IMR-90 (cell line): ENCODE measurements at regions not wholly inside any gene's neighbourhood (a gene's known extent, or its start where the extent isn't known, plus 50 kb on each side); places are given as distances from the start of the nearest gene placed in this dataset.

Source experiments
- ATAC-seq: fragments of 200-7000 bp; cut with Tn5 transposase; 2 replicates; pipeline ENCODE4 v1.9.1; 2020; ENCODE audit warnings: low read depth, mild to moderate bottlenecking, moderate library complexity
- BruUV-seq: library from RNA; stranded (reverse); fragments of 400-500 nt; replicated peaks from 2 replicates; lab custom pipeline; 2021; lab: Mats Ljungman, UMichigan
- CTCF ChIA-PET: fragments of 300-600 bp; formaldehyde crosslinking; extraction: SDS; loops from one replicate; lab custom pipeline; 2021; ENCODE audit warnings: antibody characterized with exemption; lab: Yijun Ruan, JAX
- POLR2A ChIA-PET: fragments of 300-600 bp; sonication (Branson Sonifier 250); formaldehyde crosslinking; loops from one replicate; lab custom pipeline; 2022; ENCODE audit warnings: antibody characterized with exemption; ENCODE audit not compliant: unreplicated experiment; lab: Charles Lee
- DNase-seq: peaks from one replicate; pipeline ENCODE4 v3.0.0; 2013
- H2AFZ ChIP-seq: replicated peaks from 2 replicates; pipeline ENCODE3; 2013; ENCODE audit warnings: low read length, mild to moderate bottlenecking; ENCODE audit not compliant: poor library complexity
- H2AK5ac ChIP-seq: 2 replicates; pipeline ENCODE4 v1.6.1; 2013; ENCODE audit warnings: low read depth, low read length, inconsistent platforms
- H2AK9ac ChIP-seq: replicated peaks from 2 replicates; pipeline ENCODE3; 2013; ENCODE audit warnings: mild to moderate bottlenecking, low read depth, low read length, moderate library complexity; ENCODE audit not compliant: poor library complexity
- H2BK120ac ChIP-seq: 2 replicates; pipeline ENCODE4 v1.6.1; 2013; ENCODE audit warnings: low read depth, low read length, inconsistent platforms
- H2BK15ac ChIP-seq: 3 replicates; pipeline ENCODE4 v1.6.1; 2013; ENCODE audit warnings: low read depth, low read length, inconsistent platforms
- H2BK20ac ChIP-seq: 2 replicates; pipeline ENCODE4 v1.6.1; 2013; ENCODE audit warnings: low read depth, mild to moderate bottlenecking, inconsistent platforms, low read length, moderate library complexity
- H2BK5ac ChIP-seq: 2 replicates; pipeline ENCODE4 v1.6.1; 2013; ENCODE audit warnings: mild to moderate bottlenecking, low read depth, low read length, inconsistent platforms; ENCODE audit not compliant: poor library complexity, severe bottlenecking
- H3K14ac ChIP-seq: replicated peaks from 2 replicates; pipeline ENCODE4 v1.6.1; 2013; ENCODE audit warnings: low read depth, low read length, inconsistent platforms
- H3K18ac ChIP-seq: 2 replicates; pipeline ENCODE4 v1.6.1; 2013; ENCODE audit warnings: low read depth, low read length, control low read depth
- H3K23ac ChIP-seq: 2 replicates; pipeline ENCODE4 v1.6.1; 2013; ENCODE audit warnings: low read depth, low read length, inconsistent platforms
- H3K27ac ChIP-seq: 2 replicates; pipeline ENCODE4 v1.5.1; 2013; ENCODE audit warnings: mild to moderate bottlenecking, control low read depth, low read length; ENCODE audit not compliant: insufficient read depth
- H3K27me3 ChIP-seq: 2 replicates; pipeline ENCODE4 v1.6.1; 2013; ENCODE audit warnings: low read length; ENCODE audit not compliant: control insufficient read depth, insufficient read depth
- H3K36me3 ChIP-seq: 2 replicates; pipeline ENCODE4 v1.6.1; 2013; ENCODE audit warnings: low read length, mixed read lengths; ENCODE audit not compliant: control insufficient read depth, insufficient read depth
- H3K4ac ChIP-seq: 2 replicates; pipeline ENCODE4 v1.6.1; 2013; ENCODE audit warnings: low read depth, low read length, inconsistent platforms
- H3K4me1 ChIP-seq: 2 replicates; pipeline ENCODE4 v1.6.1; 2013; ENCODE audit warnings: low read length, mixed read lengths; ENCODE audit not compliant: control insufficient read depth, insufficient read depth
- H3K4me2 ChIP-seq: 2 replicates; pipeline ENCODE4 v1.6.1; 2013; ENCODE audit warnings: low read depth, mild to moderate bottlenecking, control low read depth, low read length, moderate library complexity
- H3K4me3 ChIP-seq: 2 replicates; pipeline ENCODE4 v1.5.1; 2013; ENCODE audit warnings: low read depth, mild to moderate bottlenecking, control low read depth, low read length, moderate library complexity; ENCODE audit not compliant: insufficient read depth
- H3K56ac ChIP-seq: 2 replicates; pipeline ENCODE4 v1.6.1; 2013; ENCODE audit warnings: low read length, inconsistent platforms; ENCODE audit not compliant: insufficient read depth; ENCODE audit errors: extremely low read depth
- H3K79me1 ChIP-seq, 2 experiments: 2 replicates each; pipeline ENCODE4 v1.6.1; 2013; ENCODE audit warnings: low read length in 2 of 2, inconsistent platforms in 1 of 2, low read depth in 1 of 2
- H3K9ac ChIP-seq: 2 replicates; pipeline ENCODE4 v1.6.1; 2013; ENCODE audit warnings: low read depth, low read length, control low read depth
- H3K9me1 ChIP-seq: 2 replicates; pipeline ENCODE4 v1.6.1; 2013; ENCODE audit warnings: low read length, inconsistent platforms; ENCODE audit not compliant: insufficient read depth
- H3K9me3 ChIP-seq: 2 replicates; pipeline ENCODE4 v1.6.1; 2013; ENCODE audit warnings: low read length; ENCODE audit not compliant: control insufficient read depth, insufficient read depth
- H4K20me1 ChIP-seq: 2 replicates; pipeline ENCODE4 v1.6.1; 2013; ENCODE audit warnings: low read length, inconsistent platforms; ENCODE audit not compliant: insufficient read depth
- H4K5ac ChIP-seq: 2 replicates; pipeline ENCODE4 v1.6.1; 2013; ENCODE audit warnings: mild to moderate bottlenecking, low read depth, low read length, control low read depth
- H4K8ac ChIP-seq, 2 experiments: 2 replicates each; pipeline ENCODE4 v1.6.1; 2013; ENCODE audit warnings: low read depth in 2 of 2, low read length in 2 of 2, control low read depth in 1 of 2, inconsistent platforms in 1 of 2
- H4K91ac ChIP-seq: 2 replicates; pipeline ENCODE4 v1.6.1; 2013; ENCODE audit warnings: low read depth, low read length, inconsistent platforms; ENCODE audit not compliant: insufficient read depth
- CEBPB ChIP-seq: IDR thresholded peaks from 2 replicates; pipeline ENCODE4 v1.6.1; 2012; ENCODE audit warnings: low read depth, low read length, improper control_type of control experiment
- MAFK ChIP-seq: IDR thresholded peaks from 2 replicates; pipeline ENCODE4 v1.6.1; 2012; ENCODE audit warnings: low read depth, low read length, improper control_type of control experiment
- MAZ ChIP-seq: IDR thresholded peaks from 2 replicates; pipeline ENCODE4 v1.6.1; 2012; ENCODE audit warnings: low read depth, mild to moderate bottlenecking, low read length, improper control_type of control experiment, moderate library complexity, borderline replicate concordance
- MXI1 ChIP-seq: IDR thresholded peaks from 2 replicates; pipeline ENCODE4 v1.6.1; 2012; ENCODE audit warnings: low read depth, mild to moderate bottlenecking, low read length, moderate library complexity, borderline replicate concordance
- NFE2L2 ChIP-seq: fragments of 150-350 bp; IDR thresholded peaks from 2 replicates; pipeline ENCODE4 v1.6.1; 2016; ENCODE audit warnings: low read depth, mild to moderate bottlenecking, low read length
- POLR2A ChIP-seq: IDR thresholded peaks from 2 replicates; pipeline ENCODE4 v1.6.1; 2012; ENCODE audit warnings: mild to moderate bottlenecking, low read depth, low read length
- RCOR1 ChIP-seq: IDR thresholded peaks from 2 replicates; pipeline ENCODE4 v1.6.1; 2012; ENCODE audit warnings: mild to moderate bottlenecking, low read length, improper control_type of control experiment; ENCODE audit not compliant: insufficient replicate concordance
- WGBS, 2 experiments: methylation state at CpG; one replicate each; pipeline versions ENCODE4 v1.1.5 to v1.1.7; 2013; ENCODE audit warnings: missing lambda C conversion rate in 2 of 2; ENCODE audit not compliant: insufficient read length in 1 of 2; ENCODE audit errors: extremely low coverage in 2 of 2; 5-methylcytosine and 5-hydroxymethylcytosine counted together
- dilution Hi-C: fragments of 300-500 bp; cut with HindIII; formaldehyde crosslinking; loops from one replicate; pipeline ENCODE4 v1.14.3; 2018; ENCODE audit warnings: low sequenced_read_pairs; ENCODE audit not compliant: unreplicated experiment
- in situ Hi-C: fragments of 300-500 bp; cut with MboI; formaldehyde crosslinking; loops from 3 replicates; pipeline ENCODE4 v1.14.3; 2019; ENCODE audit warnings: low sequenced_read_pairs, inconsistent platforms, mixed read lengths
- intact Hi-C: fragments of 100-400 bp; cut with micrococcal nuclease; formaldehyde crosslinking; loops from 2 replicates; pipeline ENCODE4 v1.10.0; 2022
- TF ChIP-seq, protein P1 (sequence below): fragments of 150-350 bp; IDR thresholded peaks from 2 replicates; pipeline ENCODE4 v1.6.1; 2016; ENCODE audit warnings: low read depth, mild to moderate bottlenecking, low read length, moderate library complexity, borderline replicate concordance
- TF ChIP-seq, protein P2 (sequence below): fragments of 150-350 bp; IDR thresholded peaks from 2 replicates; pipeline ENCODE4 v1.6.1; 2017; ENCODE audit warnings: mild to moderate bottlenecking, antibody characterized with exemption, low read length, low read depth

DNA sequence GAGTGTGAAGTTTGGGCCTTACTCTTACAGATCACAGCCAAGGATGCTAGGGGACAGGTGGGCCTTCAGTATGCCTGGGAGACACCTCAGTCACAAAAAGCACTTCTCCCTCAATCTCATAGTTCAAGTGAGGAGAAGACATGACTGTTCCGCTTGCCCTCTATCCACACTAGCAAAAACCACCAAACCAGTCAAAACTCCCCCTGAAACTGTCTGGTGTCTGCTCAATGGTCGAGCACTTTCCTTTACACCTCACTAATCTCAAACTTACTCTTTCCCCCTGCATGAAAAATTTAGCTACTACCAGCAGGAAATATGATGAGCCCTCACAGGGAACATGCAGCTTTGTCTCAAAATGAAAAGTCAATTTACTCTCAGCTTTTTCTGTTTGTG is 232.2 kb downstream of the TRIB2 start:
- 40% methylated on average over 1 of the region's 2 CpGs; no CpG with 5 or more reads in 1 of the 2 experiments for WGBS, 2 experiments
- Histone ChIP-seq H3K4me3 (no peak overlapping the region), H2BK5ac (no peak overlapping the region), H3K4ac (no peak overlapping the region), H2BK20ac (peak overlapping the region; percentile 37), H2BK120ac (peak overlapping the region; percentile 28; the same call in 1 of the 2 replicates), H4K20me1 (no peaks in the 10 kb centered on the region), H2AFZ (no peak overlapping the region), H3K79me1 (no peaks in the 10 kb centered on the region), H4K5ac (no peak overlapping the region), H3K9me3 (no peaks in the 10 kb centered on the region), H3K56ac (no peak overlapping the region), H3K36me3 (no peaks in the 10 kb centered on the region), H4K91ac (no peak overlapping the region), H2BK15ac (peak overlapping the region; percentile 4; the same call in 1 of the 3 replicates), H3K4me2 (no peak overlapping the region), H3K18ac (no peak overlapping the region), H3K9ac (no peak overlapping the region), H3K4me1 (no peaks in the 10 kb centered on the region; the same call in 1 of the 2 replicates), H3K9me1 (peaks cover 10% of the 10 kb centered on the region; the same call in 1 of the 2 replicates), H2AK5ac (no peak overlapping the region), H3K14ac (0 out of 2 replicates have a peak overlapping the region, but pooled peaks have one; percentile 36), H3K27me3 (no peaks in the 10 kb centered on the region), H4K8ac (no peak overlapping the region), H3K27ac (no peak overlapping the region), H3K23ac (no peak overlapping the region), H2AK9ac (no peak overlapping the region)
- intact Hi-C loops (no loop called here), in situ Hi-C loops (no loop called here), dilution Hi-C loops (no loop called here)
- no peak for TF ChIP-seq MAZ
- TF ChIP-seq, protein P1, sequence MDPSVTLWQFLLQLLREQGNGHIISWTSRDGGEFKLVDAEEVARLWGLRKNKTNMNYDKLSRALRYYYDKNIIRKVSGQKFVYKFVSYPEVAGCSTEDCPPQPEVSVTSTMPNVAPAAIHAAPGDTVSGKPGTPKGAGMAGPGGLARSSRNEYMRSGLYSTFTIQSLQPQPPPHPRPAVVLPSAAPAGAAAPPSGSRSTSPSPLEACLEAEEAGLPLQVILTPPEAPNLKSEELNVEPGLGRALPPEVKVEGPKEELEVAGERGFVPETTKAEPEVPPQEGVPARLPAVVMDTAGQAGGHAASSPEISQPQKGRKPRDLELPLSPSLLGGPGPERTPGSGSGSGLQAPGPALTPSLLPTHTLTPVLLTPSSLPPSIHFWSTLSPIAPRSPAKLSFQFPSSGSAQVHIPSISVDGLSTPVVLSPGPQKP: no peak
- TF ChIP-seq MAFK: no peak
- TF ChIP-seq NFE2L2: no peak
- no peak for TF ChIP-seq RCOR1
- no peak for TF ChIP-seq POLR2A
- TF ChIP-seq, protein P2, sequence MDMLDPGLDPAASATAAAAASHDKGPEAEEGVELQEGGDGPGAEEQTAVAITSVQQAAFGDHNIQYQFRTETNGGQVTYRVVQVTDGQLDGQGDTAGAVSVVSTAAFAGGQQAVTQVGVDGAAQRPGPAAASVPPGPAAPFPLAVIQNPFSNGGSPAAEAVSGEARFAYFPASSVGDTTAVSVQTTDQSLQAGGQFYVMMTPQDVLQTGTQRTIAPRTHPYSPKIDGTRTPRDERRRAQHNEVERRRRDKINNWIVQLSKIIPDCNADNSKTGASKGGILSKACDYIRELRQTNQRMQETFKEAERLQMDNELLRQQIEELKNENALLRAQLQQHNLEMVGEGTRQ: no peak
- no peak for TF ChIP-seq CEBPB
- TF ChIP-seq MXI1: no peak
- BruUV-seq: no TSS peak
- POLR2A ChIA-PET: no interaction called here
- no peak for DNase-seq
- CTCF ChIA-PET: interaction anchor here (1.0 to 2.6 kb wide), 2 partner anchors 12 to 17 kb away, joined by 4 to 8 read pairs; no protein-coding TSS in a partner anchor
- ATAC-seq: no peak
